ENCODE measurements at regions not wholly inside any gene's neighbourhood (a gene's known extent, or its start where the extent isn't known, plus 50 kb on each side); places are given as distances from the start of the nearest gene placed in this dataset.
"Not testable (repeated sequence)": the region's sequence is repeated elsewhere in the genome, so short reads cannot be mapped to it uniquely, and the experiment has no call there.

DNA sequence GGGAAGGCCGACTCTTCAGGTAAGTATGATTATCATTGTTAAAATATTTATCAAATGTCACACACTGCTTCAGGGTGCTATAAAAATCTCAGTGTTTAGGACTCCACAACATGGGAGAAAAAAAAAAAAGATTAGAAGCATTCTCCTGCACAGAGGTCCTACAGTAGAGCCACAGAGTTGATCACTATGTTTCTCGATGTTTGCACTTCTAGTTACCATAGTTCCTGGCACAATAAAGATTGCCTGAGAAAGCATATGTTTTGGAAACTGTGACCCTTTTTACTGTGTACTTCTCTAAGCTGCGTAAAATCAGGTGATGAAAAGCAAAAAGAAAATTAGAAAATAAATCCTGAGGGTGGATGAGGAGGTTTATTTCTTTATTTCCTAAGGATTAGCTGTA is 269.9 kb upstream of the SYNCRIP start:
- TF ChIP-seq, protein P1, sequence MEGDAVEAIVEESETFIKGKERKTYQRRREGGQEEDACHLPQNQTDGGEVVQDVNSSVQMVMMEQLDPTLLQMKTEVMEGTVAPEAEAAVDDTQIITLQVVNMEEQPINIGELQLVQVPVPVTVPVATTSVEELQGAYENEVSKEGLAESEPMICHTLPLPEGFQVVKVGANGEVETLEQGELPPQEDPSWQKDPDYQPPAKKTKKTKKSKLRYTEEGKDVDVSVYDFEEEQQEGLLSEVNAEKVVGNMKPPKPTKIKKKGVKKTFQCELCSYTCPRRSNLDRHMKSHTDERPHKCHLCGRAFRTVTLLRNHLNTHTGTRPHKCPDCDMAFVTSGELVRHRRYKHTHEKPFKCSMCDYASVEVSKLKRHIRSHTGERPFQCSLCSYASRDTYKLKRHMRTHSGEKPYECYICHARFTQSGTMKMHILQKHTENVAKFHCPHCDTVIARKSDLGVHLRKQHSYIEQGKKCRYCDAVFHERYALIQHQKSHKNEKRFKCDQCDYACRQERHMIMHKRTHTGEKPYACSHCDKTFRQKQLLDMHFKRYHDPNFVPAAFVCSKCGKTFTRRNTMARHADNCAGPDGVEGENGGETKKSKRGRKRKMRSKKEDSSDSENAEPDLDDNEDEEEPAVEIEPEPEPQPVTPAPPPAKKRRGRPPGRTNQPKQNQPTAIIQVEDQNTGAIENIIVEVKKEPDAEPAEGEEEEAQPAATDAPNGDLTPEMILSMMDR (conservative IDR thresholded peaks at IDR 0.05; ENCODE audit: low read depth, low read length) = no peak
- no peaks in the 10 kb centered on the region for H3K79me2 ChIP-seq (ENCODE audit: insufficient read depth, low read depth)
- no peak overlapping the region for H3K27ac ChIP-seq
- no peak overlapping the region for H3K9ac ChIP-seq
- no peak overlapping the region for H3K4me2 ChIP-seq
- no peak overlapping the region for H2AFZ ChIP-seq (ENCODE audit: low read depth)
- no peaks in the 10 kb centered on the region for H4K20me1 ChIP-seq (ENCODE audit: insufficient read depth)
- no peak overlapping the region for H3K4me3 ChIP-seq (IDR thresholded peaks at IDR 0.05; ENCODE audit: insufficient read depth, low read depth, low read length)
- H3K4me1 ChIP-seq (ENCODE audit: low read depth, poor library complexity, severe bottlenecking) = no peaks in the 10 kb centered on the region
- no peaks in the 10 kb centered on the region for H3K27me3 ChIP-seq (ENCODE audit: insufficient read depth, low read depth)
- H3K36me3 ChIP-seq (ENCODE audit: insufficient read depth) = no peaks in the 10 kb centered on the region

DNA sequence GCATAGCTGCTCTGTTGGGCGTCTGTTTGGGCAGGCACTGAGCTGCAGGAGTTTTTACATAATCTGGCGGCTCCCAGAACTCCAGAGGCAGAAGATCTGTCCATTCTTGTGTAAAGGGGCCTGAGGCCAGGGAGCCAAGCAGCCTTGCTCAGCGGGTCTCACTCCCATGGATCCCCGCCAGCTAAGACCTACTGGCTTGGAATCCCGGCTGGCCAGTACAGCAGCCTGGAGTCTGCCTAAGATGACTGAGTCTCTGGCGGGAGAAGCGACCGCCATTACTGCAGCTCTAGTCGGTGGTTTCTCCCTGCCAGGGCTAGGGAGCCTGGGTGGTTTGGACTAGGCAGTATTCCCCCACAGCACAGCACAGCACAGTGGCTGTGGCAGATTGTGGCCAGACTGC is 268.4 kb upstream of the SYNCRIP start:
- Histone ChIP-seq H4K20me1 (ENCODE audit: insufficient read depth) (no peaks in the 10 kb centered on the region), H3K4me2 (no peak overlapping the region), H3K79me2 (ENCODE audit: insufficient read depth, low read depth) (no peaks in the 10 kb centered on the region), H3K27ac (no peak overlapping the region), H3K9ac (no peak overlapping the region), H3K4me3 (IDR thresholded peaks at IDR 0.05; ENCODE audit: insufficient read depth, low read depth, low read length) (no peak overlapping the region), H2AFZ (ENCODE audit: low read depth) (no peak overlapping the region), H3K4me1 (ENCODE audit: low read depth, poor library complexity, severe bottlenecking) (no peaks in the 10 kb centered on the region), H3K27me3 (ENCODE audit: insufficient read depth, low read depth) (no peaks in the 10 kb centered on the region), H3K36me3 (ENCODE audit: insufficient read depth) (no peaks in the 10 kb centered on the region)
- TF ChIP-seq, protein P1 (conservative IDR thresholded peaks at IDR 0.05; ENCODE audit: low read depth, low read length) = no peak

DNA sequence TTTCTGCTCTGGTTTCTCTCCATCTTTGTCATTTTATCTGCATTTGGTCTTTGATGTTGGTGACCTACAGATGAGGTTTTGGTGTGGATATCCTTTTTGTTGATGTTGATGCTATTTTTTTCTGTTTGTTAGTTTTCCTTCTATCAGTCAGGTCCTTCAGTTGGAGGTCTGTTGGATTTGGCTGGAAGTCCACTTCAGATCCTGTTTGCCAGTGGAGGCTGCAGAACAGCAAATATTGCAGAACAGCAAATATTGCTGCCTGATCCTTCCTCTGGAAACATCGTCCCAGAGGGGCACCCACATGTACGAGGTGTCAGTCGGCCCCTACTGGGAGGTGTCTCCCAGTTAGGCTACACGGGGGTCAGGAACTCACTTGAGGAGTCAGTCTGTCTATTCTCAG is 265.4 kb upstream of the SYNCRIP start:
- H3K4me1 ChIP-seq (ENCODE audit: low read depth, poor library complexity, severe bottlenecking); H3K27me3 ChIP-seq (ENCODE audit: insufficient read depth, low read depth); H3K36me3 ChIP-seq (ENCODE audit: insufficient read depth); H3K4me2 ChIP-seq; H2AFZ ChIP-seq (ENCODE audit: low read depth); H3K4me3 ChIP-seq (IDR thresholded peaks at IDR 0.05; ENCODE audit: insufficient read depth, low read depth, low read length); H3K9ac ChIP-seq; H3K79me2 ChIP-seq (ENCODE audit: insufficient read depth, low read depth); H3K27ac ChIP-seq; H4K20me1 ChIP-seq (ENCODE audit: insufficient read depth): not testable (repeated sequence)

DNA sequence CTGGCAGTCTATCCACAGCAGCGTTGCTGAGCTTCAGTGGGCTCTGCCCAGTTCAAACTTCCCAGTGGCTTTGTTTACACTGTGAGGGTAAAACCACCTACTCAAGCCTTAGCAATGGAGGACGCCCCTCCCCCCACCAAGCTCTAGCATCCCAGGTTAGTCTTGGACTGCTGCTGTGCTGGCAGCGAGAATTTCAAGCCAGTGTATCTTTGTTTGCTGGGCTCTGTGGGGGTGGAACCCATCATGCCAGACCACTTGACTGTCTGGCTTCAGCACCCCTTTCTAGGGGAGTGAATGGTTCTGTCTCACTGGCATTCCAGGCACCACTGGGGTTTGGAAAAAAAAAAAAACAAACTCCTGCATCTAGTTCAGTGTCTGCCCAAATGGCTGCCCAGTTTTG is 249.7 kb upstream of the SYNCRIP start:
- TF ChIP-seq, protein P1 (conservative IDR thresholded peaks at IDR 0.05; ENCODE audit: low read depth, low read length) = no peak
- no peaks in the 10 kb centered on the region for H4K20me1 ChIP-seq (ENCODE audit: insufficient read depth)
- no peaks in the 10 kb centered on the region for H3K27me3 ChIP-seq (ENCODE audit: insufficient read depth, low read depth)
- no peak overlapping the region for H3K27ac ChIP-seq
- no peaks in the 10 kb centered on the region for H3K36me3 ChIP-seq (ENCODE audit: insufficient read depth)
- H3K4me3 ChIP-seq (IDR thresholded peaks at IDR 0.05; ENCODE audit: insufficient read depth, low read depth, low read length) = no peak overlapping the region
- H2AFZ ChIP-seq (ENCODE audit: low read depth) = no peak overlapping the region
- H3K4me1 ChIP-seq (ENCODE audit: low read depth, poor library complexity, severe bottlenecking) = no peaks in the 10 kb centered on the region
- no peak overlapping the region for H3K9ac ChIP-seq
- H3K79me2 ChIP-seq (ENCODE audit: insufficient read depth, low read depth) = no peaks in the 10 kb centered on the region
- no peak overlapping the region for H3K4me2 ChIP-seq

DNA sequence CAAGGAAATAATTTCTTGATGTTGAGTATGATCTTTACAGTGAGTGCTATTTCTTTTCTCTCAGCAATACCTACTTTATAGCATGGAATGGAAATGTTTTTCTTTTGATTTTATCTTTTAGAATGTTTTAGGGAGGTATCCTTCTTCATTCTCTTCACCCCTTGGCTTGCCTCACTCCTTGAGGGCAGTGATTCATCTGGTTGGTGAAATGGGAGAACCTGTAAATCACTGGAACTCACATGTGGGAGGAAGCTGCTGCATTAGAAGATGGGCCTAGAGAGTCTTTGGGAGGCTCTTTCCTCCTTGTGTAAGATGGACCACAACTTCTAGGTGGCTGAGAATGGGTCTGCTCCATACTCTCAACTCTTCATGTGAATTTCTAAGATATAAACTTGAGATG is 244.8 kb upstream of the SYNCRIP start:
- Histone ChIP-seq H3K27ac (no peak overlapping the region), H3K4me3 (IDR thresholded peaks at IDR 0.05; ENCODE audit: insufficient read depth, low read depth, low read length) (no peak overlapping the region), H3K27me3 (ENCODE audit: insufficient read depth, low read depth) (no peaks in the 10 kb centered on the region), H3K4me1 (ENCODE audit: low read depth, poor library complexity, severe bottlenecking) (no peaks in the 10 kb centered on the region), H4K20me1 (ENCODE audit: insufficient read depth) (no peaks in the 10 kb centered on the region), H3K79me2 (ENCODE audit: insufficient read depth, low read depth) (no peaks in the 10 kb centered on the region), H3K4me2 (no peak overlapping the region), H2AFZ (ENCODE audit: low read depth) (no peak overlapping the region), H3K36me3 (ENCODE audit: insufficient read depth) (no peaks in the 10 kb centered on the region), H3K9ac (no peak overlapping the region)
- TF ChIP-seq, protein P1 (conservative IDR thresholded peaks at IDR 0.05; ENCODE audit: low read depth, low read length) = no peak

All from KMS-11 (cell line).